NT2/D1 (cell line): ENCODE measurements at regions not wholly inside any gene's neighbourhood (a gene's known extent, or its start where the extent isn't known, plus 50 kb on each side); places are given as distances from the start of the nearest gene placed in this dataset.
"Not testable (repeated sequence)": the region's sequence is repeated elsewhere in the genome, so short reads cannot be mapped to it uniquely, and the experiment has no call there.

ENCODE experiments used
- SUZ12 ChIP-seq: IDR thresholded peaks from 2 replicates; pipeline ENCODE4 v1.6.1; 2011; ENCODE audit not compliant: insufficient read length, insufficient read depth; ENCODE audit errors: extremely low read depth
- YY1 ChIP-seq: IDR thresholded peaks from 2 replicates; pipeline ENCODE4 v1.6.1; 2011; ENCODE audit not compliant: insufficient read length, insufficient read depth

GRCh38 chr1:194738843-194739242 lies 1552.4 kb upstream of the B3GALT2 start:
- not testable (repeated sequence) for TF ChIP-seq SUZ12, YY1
